GM12864 (cell line): ENCODE measurements at regions not wholly inside any gene's neighbourhood (a gene's known extent, or its start where the extent isn't known, plus 50 kb on each side); places are given as distances from the start of the nearest gene placed in this dataset.

Experiments
- DNase-seq: peaks from one replicate; pipeline ENCODE4 v3.0.0-alpha.2; 2011; ENCODE audit warnings: low read depth
- H3K4me3 ChIP-seq: 2 replicates; pipeline ENCODE4 v1.5.1; 2011; ENCODE audit warnings: mild to moderate bottlenecking, low read depth, low read length, control low read depth
- TF ChIP-seq, protein P1 (sequence below): IDR thresholded peaks from 2 replicates; pipeline ENCODE4 v1.5.1; 2011; ENCODE audit warnings: low read depth, mild to moderate bottlenecking, moderate library complexity, low read length, control low read depth, inconsistent platforms; ENCODE audit errors: missing control alignments

DNA sequence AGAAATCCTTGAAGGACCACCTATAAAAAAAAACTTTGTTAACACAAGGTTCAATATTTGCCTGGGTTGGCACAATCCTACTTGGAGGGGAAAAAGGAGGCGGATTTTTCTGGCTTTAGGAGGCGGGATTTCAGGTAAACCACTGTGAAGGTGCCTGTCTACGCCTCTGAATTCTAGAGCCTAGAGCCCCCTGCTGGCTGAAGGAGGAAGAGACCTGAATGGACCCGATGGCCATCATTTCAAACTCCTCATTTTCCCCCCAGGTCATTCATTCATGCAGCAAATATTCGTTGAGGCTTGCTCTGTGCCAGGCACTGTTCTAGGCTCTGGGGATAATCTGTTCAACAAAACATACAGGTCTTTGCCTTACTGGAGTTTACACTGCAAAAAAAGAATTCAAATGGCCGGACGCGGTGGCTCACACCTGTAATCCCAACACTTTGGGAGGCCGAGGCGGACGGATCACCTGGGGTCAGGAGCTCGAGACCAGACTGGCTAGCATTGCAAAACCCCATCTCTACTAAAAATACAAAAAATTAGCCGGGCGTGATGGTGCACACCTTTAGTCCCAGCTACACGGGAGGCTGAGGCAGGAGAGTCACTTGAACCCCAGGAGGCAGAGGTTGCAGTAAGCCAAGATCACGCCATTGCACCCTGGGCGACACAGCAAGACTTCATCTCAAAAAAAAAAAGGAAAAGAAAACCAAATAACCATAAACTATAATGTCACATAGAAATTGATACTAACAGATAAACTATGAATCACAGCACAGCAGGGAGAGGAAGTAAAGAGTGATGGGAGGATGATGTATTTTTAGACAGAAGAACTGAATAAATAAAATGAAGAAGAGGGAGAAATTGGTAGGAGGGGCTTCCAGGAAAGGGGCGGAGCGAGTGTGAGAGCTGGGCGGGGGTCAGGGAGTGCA, 90.1 kb upstream of the NFE2L3 start:
- H3K4me3 ChIP-seq = no peak overlapping the region
- peak; percentile 42 for DNase-seq
- TF ChIP-seq, protein P1, sequence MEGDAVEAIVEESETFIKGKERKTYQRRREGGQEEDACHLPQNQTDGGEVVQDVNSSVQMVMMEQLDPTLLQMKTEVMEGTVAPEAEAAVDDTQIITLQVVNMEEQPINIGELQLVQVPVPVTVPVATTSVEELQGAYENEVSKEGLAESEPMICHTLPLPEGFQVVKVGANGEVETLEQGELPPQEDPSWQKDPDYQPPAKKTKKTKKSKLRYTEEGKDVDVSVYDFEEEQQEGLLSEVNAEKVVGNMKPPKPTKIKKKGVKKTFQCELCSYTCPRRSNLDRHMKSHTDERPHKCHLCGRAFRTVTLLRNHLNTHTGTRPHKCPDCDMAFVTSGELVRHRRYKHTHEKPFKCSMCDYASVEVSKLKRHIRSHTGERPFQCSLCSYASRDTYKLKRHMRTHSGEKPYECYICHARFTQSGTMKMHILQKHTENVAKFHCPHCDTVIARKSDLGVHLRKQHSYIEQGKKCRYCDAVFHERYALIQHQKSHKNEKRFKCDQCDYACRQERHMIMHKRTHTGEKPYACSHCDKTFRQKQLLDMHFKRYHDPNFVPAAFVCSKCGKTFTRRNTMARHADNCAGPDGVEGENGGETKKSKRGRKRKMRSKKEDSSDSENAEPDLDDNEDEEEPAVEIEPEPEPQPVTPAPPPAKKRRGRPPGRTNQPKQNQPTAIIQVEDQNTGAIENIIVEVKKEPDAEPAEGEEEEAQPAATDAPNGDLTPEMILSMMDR = peak; percentile 92

DNA sequence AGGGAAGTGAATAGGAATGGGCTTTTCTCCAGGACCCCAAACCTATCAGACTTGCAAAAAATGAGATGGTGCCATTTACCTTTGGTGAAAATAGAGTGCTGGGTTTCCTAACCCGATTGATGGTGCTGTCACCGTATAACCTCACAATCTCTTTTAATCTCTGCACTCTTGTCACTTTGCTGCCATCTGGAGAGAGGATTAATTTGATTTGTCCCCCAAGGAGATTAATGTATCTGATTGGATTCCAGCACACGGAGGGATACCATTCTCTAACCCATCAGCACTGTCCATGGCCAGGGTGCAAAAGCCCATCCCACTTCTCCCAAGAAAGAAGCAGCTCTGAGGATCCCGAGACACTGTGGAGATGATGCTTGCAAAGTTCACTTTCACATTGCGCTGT, 86.3 kb upstream of the NFE2L3 start:
- DNase-seq = no peak
- no peak overlapping the region for H3K4me3 ChIP-seq
- TF ChIP-seq, protein P1 = no peak

DNA sequence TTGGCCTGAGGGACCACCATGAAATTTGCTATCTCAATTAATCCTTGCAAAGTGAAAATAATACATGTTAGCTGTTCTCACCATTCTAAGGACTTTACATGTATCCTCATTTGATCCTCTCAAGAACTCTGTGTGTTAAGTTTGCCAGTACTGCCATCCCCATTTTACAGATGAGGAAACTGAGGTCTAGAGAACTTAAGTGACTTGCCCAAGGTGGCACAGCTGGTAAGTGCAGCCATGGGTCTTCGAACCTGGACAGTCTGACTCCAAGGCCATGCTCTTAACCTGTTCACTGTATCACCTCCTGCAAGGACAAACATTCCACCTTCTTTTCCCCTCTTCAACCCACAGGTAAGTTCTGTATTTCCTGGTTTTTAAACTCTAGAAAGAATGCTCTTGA, 85.3 kb upstream of the NFE2L3 start:
- no peak for DNase-seq
- TF ChIP-seq, protein P1 = no peak
- H3K4me3 ChIP-seq = no peak overlapping the region

DNA sequence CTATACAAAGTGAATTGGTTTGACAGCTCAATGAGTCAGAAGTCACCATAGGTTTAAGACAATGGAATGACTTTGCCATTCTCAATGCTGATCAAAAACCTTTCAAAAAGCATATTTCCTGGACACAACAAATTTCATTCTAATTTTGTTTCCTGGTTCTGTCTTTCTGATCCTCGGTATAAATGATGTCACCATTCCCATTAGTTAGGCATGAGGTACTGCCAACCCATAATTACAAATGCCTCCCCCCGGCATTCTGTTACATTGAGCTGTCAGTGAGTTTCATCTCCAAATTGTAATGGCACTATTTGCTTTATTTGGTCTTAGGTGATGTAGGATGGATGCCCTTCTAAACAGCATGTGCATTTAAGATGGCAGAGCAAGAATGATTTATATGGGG, 81.7 kb upstream of the NFE2L3 start:
- no peak overlapping the region for H3K4me3 ChIP-seq
- TF ChIP-seq, protein P1 = no peak
- DNase-seq = no peak

DNA sequence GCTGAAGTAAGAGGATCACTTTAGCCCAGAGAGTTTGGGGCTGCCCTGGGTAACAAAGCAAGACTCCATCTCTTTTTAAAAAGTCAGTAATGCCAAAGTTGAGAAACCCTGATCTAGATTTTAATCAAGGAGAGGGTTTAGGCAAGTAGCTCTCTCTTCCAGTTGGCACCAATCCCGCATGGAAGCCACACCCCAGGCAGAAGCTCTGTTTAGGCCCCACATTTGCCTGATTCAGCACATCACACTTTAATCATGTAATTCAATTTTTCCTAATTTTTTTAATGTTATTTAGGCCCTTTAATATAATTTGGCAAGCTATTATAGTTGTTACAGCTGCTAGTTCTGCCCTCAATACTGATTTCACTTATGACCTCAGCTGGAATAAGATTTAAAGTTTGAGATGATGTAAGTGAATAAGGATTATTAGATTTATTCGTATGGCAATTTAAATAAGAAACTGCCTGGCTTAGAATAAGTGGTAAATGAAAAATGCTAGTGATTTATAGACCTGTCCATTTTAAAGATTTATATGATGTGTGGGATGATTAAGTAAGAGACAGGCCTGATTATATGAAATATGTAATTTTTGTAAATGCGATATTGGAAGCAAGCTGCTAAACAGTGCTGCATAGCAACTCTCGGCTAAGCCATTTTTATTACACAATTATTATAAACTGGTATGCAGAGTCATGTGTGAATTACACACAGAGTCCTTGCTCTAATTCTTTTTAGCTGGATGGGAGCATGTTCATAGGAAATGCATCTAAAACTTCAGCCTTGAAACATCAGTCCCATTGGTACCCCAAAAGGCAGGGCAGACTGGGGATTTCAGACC, 80.2 kb upstream of the NFE2L3 start:
- no peak overlapping the region for H3K4me3 ChIP-seq
- TF ChIP-seq, protein P1 = no peak
- DNase-seq = no peak

DNA sequence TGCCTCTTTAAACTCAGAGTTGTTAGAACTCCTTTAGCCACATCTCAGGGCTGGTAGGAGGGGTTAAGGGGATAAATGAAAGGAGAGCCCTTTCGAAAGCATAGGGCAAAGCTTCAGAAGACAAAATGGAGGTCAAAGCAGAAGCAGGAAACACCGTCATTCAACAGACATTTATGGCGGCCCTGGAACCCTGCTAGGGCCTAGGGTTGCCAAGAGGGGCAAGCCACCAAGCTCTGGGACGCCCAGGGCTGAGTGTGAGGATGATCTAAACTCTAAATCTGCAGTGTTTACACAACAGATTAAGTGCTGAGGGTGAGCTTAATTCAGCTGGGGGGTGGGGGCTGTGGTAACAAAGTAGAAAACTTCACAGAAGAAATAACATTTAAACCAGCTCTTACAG, 79.0 kb upstream of the NFE2L3 start:
- no peak for DNase-seq
- TF ChIP-seq, protein P1 = no peak
- H3K4me3 ChIP-seq = no peak overlapping the region
